HepG2 (cell line): ENCODE measurements at regions not wholly inside any gene's neighbourhood (a gene's known extent, or its start where the extent isn't known, plus 50 kb on each side); places are given as distances from the start of the nearest gene placed in this dataset.

Source experiments
- ATAC-seq: fragments of 200-7000 bp; cut with Tn5 transposase; 3 replicates; pipeline ENCODE4 v1.9.1; 2020; ENCODE audit warnings: mild to moderate bottlenecking, moderate library complexity
- BruUV-seq: library from RNA; stranded (reverse); fragments of 400-500 nt; replicated peaks from 2 replicates; lab custom pipeline; 2021; lab: Mats Ljungman, UMichigan
- CTCF ChIA-PET: fragments of 300-600 bp; formaldehyde crosslinking; extraction: SDS; loops from one replicate; lab custom pipeline; 2021; ENCODE audit warnings: low total read pairs, inconsistent platforms, low intra/inter-chr PET ratio; lab: Yijun Ruan, JAX
- POLR2A ChIA-PET: fragments of 350-600 bp; sonication (Branson Sonifier 250); formaldehyde crosslinking; loops from one replicate; lab custom pipeline; 2020; ENCODE audit warnings: antibody characterized with exemption, inconsistent platforms; lab: Yijun Ruan, JAX
- DNase-seq: peaks from one replicate; pipeline ENCODE4 v3.0.0-alpha.2; 2015; ENCODE audit warnings: low spot score
- FAIRE-seq: peaks from 3 replicates; lab custom pipeline; 2011; peaks lifted over from hg19 to GRCh38; lab: Jason Lieb, UNC
- H2AFZ ChIP-seq: one replicate; pipeline ENCODE4 v1.6.1; 2011; ENCODE audit warnings: low read length, inconsistent platforms
- H3K27ac ChIP-seq: fragments of 300-600 bp; 3 replicates; pipeline ENCODE4 v1.8.0; 2011; ENCODE audit warnings: mixed run types, mild to moderate bottlenecking, mixed read lengths, low read length, inconsistent platforms; ENCODE audit not compliant: insufficient read depth; ENCODE audit errors: extremely low read length
- H3K27me3 ChIP-seq, 2 experiments: fragments of 200-600 bp in 1 of 2; 2 replicates in 1 of 2; 3 replicates in 1 of 2; pipeline versions ENCODE4 v1.6.0 to v1.8.0; 2011; ENCODE audit warnings: low read length in 2 of 2, mild to moderate bottlenecking in 2 of 2, moderate library complexity in 2 of 2, inconsistent platforms in 1 of 2; ENCODE audit not compliant: insufficient read depth in 2 of 2, control insufficient read depth in 1 of 2
- H3K36me3 ChIP-seq, 2 experiments: fragments of 200-600 bp in 1 of 2; replicated peaks in 1 of 2; 2 replicates in 1 of 2; 3 replicates in 1 of 2; pipeline versions ENCODE4 v1.5.1 to v1.8.0; 2011; ENCODE audit warnings: low read length in 2 of 2, inconsistent platforms in 1 of 2; ENCODE audit not compliant: insufficient read depth in 2 of 2, control insufficient read depth in 1 of 2
- H3K4me1 ChIP-seq: 2 replicates; pipeline ENCODE4 v1.5.1; 2012; ENCODE audit warnings: low read length, inconsistent platforms; ENCODE audit not compliant: insufficient read depth
- H3K4me2 ChIP-seq: 2 replicates; pipeline ENCODE4 v1.6.0; 2011; ENCODE audit warnings: low read depth, low read length, inconsistent platforms
- H3K4me3 ChIP-seq, 3 experiments: fragments of 200-600 bp in 1 of 3; sonication (generic), shearing (Covaris generic) in 1 of 3; replicated peaks in 1 of 3; 2 replicates each; pipeline ENCODE4 v1.5.1; 2011 to 2016; ENCODE audit warnings: low read length in 3 of 3, inconsistent platforms in 2 of 3, low read depth in 2 of 3, mild to moderate bottlenecking in 2 of 3, control low read depth in 1 of 3, mixed read lengths in 1 of 3; ENCODE audit not compliant: insufficient read depth in 1 of 3
- H3K79me2 ChIP-seq: one replicate; pipeline ENCODE4 v1.6.1; 2011; ENCODE audit warnings: low read length, inconsistent platforms; ENCODE audit not compliant: insufficient read depth
- H3K9ac ChIP-seq: 2 replicates; pipeline ENCODE4 v1.6.0; 2011; ENCODE audit warnings: mild to moderate bottlenecking, low read depth, low read length, inconsistent platforms; ENCODE audit not compliant: insufficient read depth
- H3K9me3 ChIP-seq: 2 replicates; pipeline ENCODE4 v1.5.1; 2012; ENCODE audit warnings: mild to moderate bottlenecking, low read length
- H4K20me1 ChIP-seq: 2 replicates; pipeline ENCODE4 v1.6.0; 2011; ENCODE audit warnings: inconsistent platforms, mild to moderate bottlenecking, low read length, moderate library complexity; ENCODE audit not compliant: insufficient read depth
- ATF4 ChIP-seq, 2 experiments: fragments of 450-650 bp in 1 of 2; sonication (generic) in 1 of 2; formaldehyde crosslinking; IDR thresholded peaks; 2 replicates each; pipeline versions ENCODE4 v1.5.0 to v1.8.0; 2020 to 2022; ENCODE audit warnings: mild to moderate bottlenecking in 1 of 2, missing genetic modification reagents in 1 of 2
- BRD4 ChIP-seq: sonication (generic); formaldehyde crosslinking; IDR thresholded peaks from 2 replicates; pipeline ENCODE4 v1.4.0; 2020; ENCODE audit warnings: missing genetic modification reagents
- HOXA5 ChIP-seq: sonication (generic); formaldehyde crosslinking; IDR thresholded peaks from 2 replicates; pipeline ENCODE4 v1.4.0; 2020; ENCODE audit warnings: missing genetic modification reagents
- KDM1A ChIP-seq: IDR thresholded peaks from 2 replicates; pipeline ENCODE4 v1.6.1; 2016; ENCODE audit warnings: missing compliant biosample characterization
- MEF2D ChIP-seq: sonication (generic); formaldehyde crosslinking; IDR thresholded peaks from 2 replicates; pipeline ENCODE4 v1.5.1; 2020; ENCODE audit warnings: mild to moderate bottlenecking, missing genetic modification reagents
- MEIS2 ChIP-seq: sonication (generic); formaldehyde crosslinking; IDR thresholded peaks from 2 replicates; pipeline ENCODE4 v1.9.0; 2021; ENCODE audit warnings: mild to moderate bottlenecking, missing genetic modification reagents
- PRMT3 ChIP-seq: sonication (generic); formaldehyde crosslinking; IDR thresholded peaks from 2 replicates; pipeline ENCODE4 v1.8.1; 2022; ENCODE audit warnings: low read depth, mild to moderate bottlenecking, moderate library complexity, missing genetic modification reagents, borderline replicate concordance
- STAG1 ChIP-seq: sonication (generic); formaldehyde crosslinking; IDR thresholded peaks from 2 replicates; pipeline ENCODE4 v1.4.0; 2020; ENCODE audit warnings: missing genetic modification reagents
- TCF12 ChIP-seq, 2 experiments: fragments of 450-650 bp in 1 of 2; sonication (generic) in 1 of 2; formaldehyde crosslinking in 1 of 2; IDR thresholded peaks; 2 replicates each; pipeline versions ENCODE4 v1.6.1 to v1.8.0; 2017 to 2022; ENCODE audit warnings: antibody characterized with exemption in 1 of 2, mild to moderate bottlenecking in 1 of 2, missing genetic modification reagents in 1 of 2, moderate library complexity in 1 of 2
- TRIM24 ChIP-seq: sonication (generic); formaldehyde crosslinking; IDR thresholded peaks from 2 replicates; pipeline ENCODE4 v1.8.0; 2022; ENCODE audit warnings: mild to moderate bottlenecking, missing genetic modification reagents
- ZIK1 ChIP-seq: sonication (generic); formaldehyde crosslinking; IDR thresholded peaks from 2 replicates; pipeline ENCODE4 v1.5.0; 2020; ENCODE audit warnings: mild to moderate bottlenecking, low read depth, missing genetic modification reagents, borderline replicate concordance
- ZKSCAN1 ChIP-seq: fragments of 150-350 bp; IDR thresholded peaks from 2 replicates; pipeline ENCODE4 v1.6.1; 2014; ENCODE audit warnings: low read length
- ZNF10 ChIP-seq: sonication (generic); formaldehyde crosslinking; IDR thresholded peaks from 2 replicates; pipeline ENCODE4 v1.4.0; 2020; ENCODE audit warnings: mild to moderate bottlenecking, low read depth, missing genetic modification reagents, borderline replicate concordance
- ZNF746 ChIP-seq: sonication (generic); formaldehyde crosslinking; IDR thresholded peaks from 2 replicates; pipeline ENCODE4 v1.8.0; 2022; ENCODE audit warnings: mild to moderate bottlenecking, missing genetic modification reagents
- ZSCAN29 ChIP-seq: sonication (generic); formaldehyde crosslinking; conservative IDR thresholded peaks from 2 replicates; pipeline ENCODE4 v1.4.0; 2020; ENCODE audit warnings: mild to moderate bottlenecking, missing genetic modification reagents
- WGBS: methylation state at CpG from one replicate; pipeline ENCODE4 v1.1.6; 2017; ENCODE audit warnings: low lambda C conversion rate; 5-methylcytosine and 5-hydroxymethylcytosine counted together
- in situ Hi-C: cut with HindIII; loops from 2 replicates; pipeline ENCODE4 v1.10.0; 2017; ENCODE audit warnings: low pct_unique_long_range_greater_than_20kb; ENCODE audit not compliant: extremely low pct_ligation_motif_present
- intact Hi-C: fragments of 100-400 bp; cut with micrococcal nuclease; formaldehyde crosslinking; loops from one replicate; pipeline ENCODE4 v1.10.0; 2022; ENCODE audit not compliant: unreplicated experiment
- TF ChIP-seq, protein P1 (sequence below): sonication (generic); formaldehyde crosslinking; IDR thresholded peaks from 2 replicates; pipeline ENCODE4 v1.5.1; 2020; ENCODE audit warnings: missing genetic modification reagents, mild to moderate bottlenecking, borderline replicate concordance
- TF ChIP-seq, protein P2 (sequence below): sonication (generic); formaldehyde crosslinking; IDR thresholded peaks from 2 replicates; pipeline ENCODE4 v1.5.0; 2020; ENCODE audit warnings: mild to moderate bottlenecking, missing genetic modification reagents, moderate library complexity

- TF ChIP-seq, protein P1, sequence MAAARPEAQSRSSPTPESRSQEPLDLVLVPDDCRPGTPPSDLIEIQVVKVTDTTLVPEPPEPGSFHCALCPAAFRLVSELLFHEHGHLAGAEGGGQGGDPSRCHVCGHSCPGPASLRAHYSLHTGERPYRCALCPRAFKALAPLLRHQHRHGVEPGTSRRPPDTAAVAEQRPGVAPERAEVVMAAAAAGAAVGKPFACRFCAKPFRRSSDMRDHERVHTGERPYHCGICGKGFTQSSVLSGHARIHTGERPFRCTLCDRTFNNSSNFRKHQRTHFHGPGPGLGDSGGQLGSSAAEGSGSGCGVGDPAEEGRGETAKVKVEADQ (CRISPR knock-in tag), result no peak
- no peak for TF ChIP-seq HOXA5
- TF ChIP-seq, protein P2, sequence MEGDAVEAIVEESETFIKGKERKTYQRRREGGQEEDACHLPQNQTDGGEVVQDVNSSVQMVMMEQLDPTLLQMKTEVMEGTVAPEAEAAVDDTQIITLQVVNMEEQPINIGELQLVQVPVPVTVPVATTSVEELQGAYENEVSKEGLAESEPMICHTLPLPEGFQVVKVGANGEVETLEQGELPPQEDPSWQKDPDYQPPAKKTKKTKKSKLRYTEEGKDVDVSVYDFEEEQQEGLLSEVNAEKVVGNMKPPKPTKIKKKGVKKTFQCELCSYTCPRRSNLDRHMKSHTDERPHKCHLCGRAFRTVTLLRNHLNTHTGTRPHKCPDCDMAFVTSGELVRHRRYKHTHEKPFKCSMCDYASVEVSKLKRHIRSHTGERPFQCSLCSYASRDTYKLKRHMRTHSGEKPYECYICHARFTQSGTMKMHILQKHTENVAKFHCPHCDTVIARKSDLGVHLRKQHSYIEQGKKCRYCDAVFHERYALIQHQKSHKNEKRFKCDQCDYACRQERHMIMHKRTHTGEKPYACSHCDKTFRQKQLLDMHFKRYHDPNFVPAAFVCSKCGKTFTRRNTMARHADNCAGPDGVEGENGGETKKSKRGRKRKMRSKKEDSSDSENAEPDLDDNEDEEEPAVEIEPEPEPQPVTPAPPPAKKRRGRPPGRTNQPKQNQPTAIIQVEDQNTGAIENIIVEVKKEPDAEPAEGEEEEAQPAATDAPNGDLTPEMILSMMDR (CRISPR knock-in tag), result peak; percentile 37
- TF ChIP-seq STAG1, result peak; percentile 39
- TF ChIP-seq ZNF746 (CRISPR knock-in tag), result no peak
- no peak for TF ChIP-seq TRIM24 (CRISPR knock-in tag)
- no peak for TF ChIP-seq MEF2D (CRISPR knock-in tag)
- TF ChIP-seq KDM1A (CRISPR knock-in tag), result no peak
- TF ChIP-seq PRMT3 (CRISPR knock-in tag), result no peak
Observed at GRCh38 chr14:46250113-46250703, 401.4 kb downstream of the RPL10L start (continued).

GRCh38 chr14:46248001-46248630 lies 403.5 kb downstream of the RPL10L start:
- no peaks in the 10 kb centered on the region; a peak in 1 of 5 replicates for H3K27me3 ChIP-seq
- H3K4me3 ChIP-seq, result no peak overlapping the region
- no peak overlapping the region for H3K4me2 ChIP-seq
- no peak for FAIRE-seq
- H3K36me3 ChIP-seq, result no peaks in the 10 kb centered on the region
- TF ChIP-seq ZNF10 (CRISPR knock-in tag) (no peak), ZSCAN29 (CRISPR knock-in tag) (no peak), ZKSCAN1 (no peak), ZNF746 (CRISPR knock-in tag) (no peak), MEIS2 (CRISPR knock-in tag) (no peak), TCF12 (IDR thresholded peaks at IDR 0.05) (no peak), TCF12 (CRISPR knock-in tag; IDR thresholded peaks at IDR 0.05) (no peak), BRD4 (CRISPR knock-in tag) (no peak), ATF4 (CRISPR knock-in tag; IDR thresholded peaks at IDR 0.05) (no peak), ZIK1 (no peak)
- TF ChIP-seq, all 625 proteins: peak for 0
- ATAC-seq, result no peak
- no TSS peak for BruUV-seq
- Histone ChIP-seq H4K20me1 (no peaks in the 10 kb centered on the region), H2AFZ (no peak overlapping the region), H3K9me3 (no peaks in the 10 kb centered on the region), H3K9ac (no peak overlapping the region), H3K27ac (no peak overlapping the region), H3K79me2 (no peaks in the 10 kb centered on the region), H3K4me1 (no peaks in the 10 kb centered on the region)
- POLR2A ChIA-PET, result no interaction called here
- CTCF ChIA-PET, result no interaction called here
- 4% methylated on average over 1 of the region's 1 CpG for WGBS
- in situ Hi-C loops (no loop called here), intact Hi-C loops (no loop called here)
- DNase-seq, result no peak
